SHP77 (cell line): ENCODE measurements at regions not wholly inside any gene's neighbourhood (a gene's known extent, or its start where the extent isn't known, plus 50 kb on each side); places are given as distances from the start of the nearest gene placed in this dataset.

Source experiments
- DNase-seq, 2 experiments: peaks; one replicate each; lab custom pipeline; 2025; lab: John Stamatoyannopoulos, UW

DNA sequence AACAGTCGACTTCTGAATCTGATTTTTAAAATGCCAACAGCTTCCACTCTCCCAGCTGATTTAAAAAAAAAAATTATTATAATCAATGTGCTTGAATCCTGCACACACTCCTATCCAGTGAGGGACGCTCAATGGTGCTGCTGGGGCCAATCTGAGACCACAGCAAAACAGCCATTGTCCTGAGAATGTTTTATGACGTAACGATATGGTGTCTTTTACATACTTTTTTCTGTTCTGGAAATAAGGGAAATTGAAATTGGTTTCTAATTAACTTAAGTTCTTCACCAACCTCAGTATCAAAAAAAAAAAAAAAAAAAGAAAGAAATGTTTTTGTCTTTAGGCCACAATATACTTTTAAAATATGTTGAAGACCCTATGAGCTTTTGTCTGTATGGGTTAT is 66.1 kb upstream of the SOX1 start:
- no peak for DNase-seq

DNA sequence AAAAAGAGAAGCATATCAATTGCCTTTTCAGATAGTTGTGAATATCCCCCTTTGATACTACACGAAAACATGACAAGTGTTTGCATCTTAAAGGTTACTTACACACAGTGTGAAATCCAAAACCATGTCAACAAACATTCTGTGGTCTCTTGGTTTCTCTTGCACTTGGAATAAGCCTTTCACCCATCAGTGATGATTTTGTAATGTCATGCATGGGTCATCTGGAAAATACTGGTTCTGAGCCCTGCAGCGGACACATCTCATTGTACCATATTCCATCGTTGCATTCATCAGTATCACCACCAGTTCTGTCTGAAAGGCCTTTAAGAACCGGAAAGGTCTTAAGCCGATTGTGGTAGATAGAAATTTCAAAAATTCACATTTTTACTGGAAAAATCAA is 65.4 kb upstream of the SOX1 start:
- DNase-seq = no peak

DNA sequence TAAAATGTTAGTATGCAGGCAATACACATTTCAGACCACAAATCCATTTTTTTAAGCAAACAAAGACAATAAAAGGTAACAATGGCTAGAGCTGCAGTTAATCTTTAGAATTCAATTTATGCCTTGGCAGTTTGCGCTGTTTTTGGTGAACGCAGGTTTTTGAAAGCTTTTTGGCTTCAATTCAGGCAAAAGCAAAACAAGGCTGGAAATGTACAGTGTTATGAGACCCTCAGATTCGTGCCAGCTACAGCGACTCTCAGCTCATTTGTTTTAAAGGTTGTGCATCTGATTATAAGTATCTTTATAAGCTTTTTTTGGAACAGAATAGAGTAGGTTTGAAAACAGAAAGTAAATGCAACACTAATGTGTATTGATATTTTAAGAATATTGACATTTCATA is 63.6 kb upstream of the SOX1 start:
- DNase-seq = no peak

DNA sequence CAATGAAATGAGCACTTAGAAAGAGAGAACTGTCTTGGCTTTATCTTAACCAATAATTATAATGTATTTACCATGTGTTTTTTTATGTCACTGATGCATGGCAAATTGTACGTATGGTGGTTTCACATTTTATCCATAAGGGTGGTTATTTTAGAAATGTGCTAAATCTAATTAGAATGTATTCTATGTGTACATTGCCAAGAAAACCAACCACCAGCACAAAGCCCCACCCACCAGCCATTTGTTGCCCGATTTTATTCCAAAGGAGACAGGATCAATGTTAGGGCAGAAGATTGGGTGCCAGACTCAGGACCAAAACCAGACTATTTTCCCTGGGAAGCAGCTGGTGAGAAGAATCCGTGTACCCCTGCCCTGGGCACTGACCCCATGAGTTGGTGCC is 63.0 kb upstream of the SOX1 start:
- no peak for DNase-seq

DNA sequence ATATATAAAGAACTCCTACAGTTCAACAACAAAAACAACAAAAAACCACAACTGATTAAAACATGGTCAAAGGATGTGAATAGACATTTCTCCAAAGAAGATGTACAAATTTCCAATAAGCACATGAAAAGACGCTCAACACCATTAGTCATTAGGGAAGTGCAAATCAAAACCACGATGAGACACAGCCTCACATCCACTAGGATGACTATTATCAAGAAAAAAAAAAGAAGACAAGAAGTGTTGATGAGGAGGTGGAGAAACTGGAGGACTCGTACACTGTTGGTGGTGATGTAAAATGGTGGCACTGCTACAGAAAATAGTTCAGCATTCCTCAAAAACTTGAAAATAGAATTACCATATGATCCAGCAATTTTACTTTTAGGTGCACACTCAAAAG is 61.0 kb upstream of the SOX1 start:
- no peak for DNase-seq

DNA sequence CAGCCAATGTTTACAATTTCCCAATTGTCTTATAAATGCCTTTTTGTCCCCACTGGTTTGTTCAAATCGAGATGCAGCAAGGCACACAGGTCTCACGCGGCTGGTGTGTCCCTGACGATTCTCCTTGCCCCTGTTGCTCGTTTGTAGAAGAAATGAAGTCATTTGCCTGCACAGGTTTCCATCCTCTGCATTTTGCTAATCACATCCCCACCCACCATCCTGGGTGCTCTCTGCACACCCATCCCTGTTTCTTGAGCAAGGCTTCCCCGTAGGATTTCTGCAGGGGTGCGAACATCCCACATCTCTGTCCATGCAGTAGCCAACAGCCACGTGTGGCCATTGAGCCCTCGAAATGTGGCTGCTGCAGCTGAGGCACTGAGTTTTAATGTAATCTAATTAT is 59.8 kb upstream of the SOX1 start:
- no peak for DNase-seq

DNA sequence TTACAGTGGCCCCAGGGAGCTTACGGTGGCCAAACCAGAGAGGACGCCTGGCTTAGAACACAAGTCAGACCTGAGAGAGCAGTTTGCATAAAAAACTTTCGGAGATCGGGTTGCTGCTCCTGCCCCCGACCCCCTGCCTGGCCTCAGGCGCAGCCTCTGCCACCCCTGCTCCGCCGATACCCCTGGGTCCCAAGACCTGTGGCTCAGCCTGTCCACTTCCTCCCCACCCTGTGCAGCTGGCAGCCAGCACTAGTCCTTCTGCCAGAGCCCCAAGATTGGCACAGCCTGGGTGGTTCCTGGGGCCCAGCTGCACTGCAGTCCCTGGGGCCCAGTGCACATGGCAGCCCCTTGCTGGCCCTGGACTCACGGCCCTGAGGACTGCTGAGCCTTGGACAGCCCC is 56.2 kb upstream of the SOX1 start:
- DNase-seq = no peak

DNA sequence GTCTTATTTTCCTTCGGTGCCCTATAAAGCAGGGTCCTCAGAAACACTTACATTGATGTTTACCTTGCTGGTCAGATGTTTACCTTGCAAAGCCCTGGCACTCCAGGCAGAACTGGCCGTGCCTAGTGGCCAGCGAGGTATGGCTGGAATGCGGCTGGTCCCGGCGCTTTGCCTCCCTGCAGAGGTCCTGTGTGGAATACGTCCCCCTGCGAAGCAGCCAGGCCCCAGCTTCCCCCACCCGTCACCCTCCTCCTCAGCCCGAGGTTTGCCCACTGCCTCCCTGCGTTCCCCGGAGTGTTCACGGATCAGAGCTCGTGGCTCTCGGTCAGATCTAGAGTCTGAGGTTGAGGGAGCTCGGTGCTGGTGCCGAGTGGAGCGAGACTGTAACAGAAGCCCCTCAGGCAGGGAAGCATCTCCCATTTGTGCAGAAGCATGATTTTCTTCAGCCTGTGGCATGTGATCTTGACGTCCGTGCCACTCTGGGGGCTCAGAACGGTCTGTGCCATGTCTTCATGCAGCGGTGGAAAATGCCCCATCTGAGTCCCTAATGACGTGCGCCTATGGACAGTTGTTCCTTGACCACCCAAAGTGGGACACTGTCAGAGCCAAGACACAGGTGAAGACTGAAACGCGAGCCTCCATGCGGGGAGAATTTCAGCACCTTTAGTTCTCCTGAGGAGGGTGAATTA is 54.8 kb upstream of the SOX1 start:
- no peak for DNase-seq

DNA sequence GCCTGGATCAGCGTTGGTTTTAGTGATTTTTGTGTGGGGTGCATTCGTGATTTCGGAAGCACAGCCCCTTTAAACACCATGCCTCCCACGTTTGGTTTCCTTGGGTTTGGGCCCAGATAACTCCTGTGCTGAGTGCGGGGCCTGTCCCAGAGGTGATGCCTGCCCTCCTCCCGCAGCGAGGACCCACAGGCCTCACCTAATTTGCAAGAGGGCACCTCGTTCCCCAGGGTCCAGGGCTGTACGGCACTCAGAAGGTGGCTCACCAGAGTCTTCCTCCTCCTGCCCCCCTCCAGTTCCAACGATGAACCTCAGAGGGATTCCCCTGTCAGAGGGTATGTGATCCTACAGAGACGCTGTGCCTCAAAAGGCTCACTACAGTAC is 54.3 kb upstream of the SOX1 start:
- DNase-seq = no peak

DNA sequence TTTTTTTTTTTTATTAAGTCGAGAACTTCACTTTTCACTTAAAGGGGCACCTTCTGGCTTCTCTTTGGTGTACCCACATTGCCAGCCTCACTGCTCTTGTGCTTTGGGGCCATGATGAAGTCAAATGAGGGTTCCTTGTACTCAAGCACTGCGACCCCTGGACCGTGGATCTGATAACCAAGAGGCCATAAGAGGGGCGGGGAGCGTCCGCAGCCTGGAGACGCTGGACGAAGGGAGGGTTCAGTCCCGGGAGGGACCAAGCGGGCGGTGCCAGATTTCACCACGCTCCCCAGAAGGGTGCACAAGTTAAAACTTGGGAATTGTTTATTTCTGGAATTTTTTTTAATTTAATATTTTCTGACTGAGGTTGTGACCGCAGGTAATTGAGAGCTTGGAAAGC is 53.3 kb upstream of the SOX1 start:
- no peak for DNase-seq

DNA sequence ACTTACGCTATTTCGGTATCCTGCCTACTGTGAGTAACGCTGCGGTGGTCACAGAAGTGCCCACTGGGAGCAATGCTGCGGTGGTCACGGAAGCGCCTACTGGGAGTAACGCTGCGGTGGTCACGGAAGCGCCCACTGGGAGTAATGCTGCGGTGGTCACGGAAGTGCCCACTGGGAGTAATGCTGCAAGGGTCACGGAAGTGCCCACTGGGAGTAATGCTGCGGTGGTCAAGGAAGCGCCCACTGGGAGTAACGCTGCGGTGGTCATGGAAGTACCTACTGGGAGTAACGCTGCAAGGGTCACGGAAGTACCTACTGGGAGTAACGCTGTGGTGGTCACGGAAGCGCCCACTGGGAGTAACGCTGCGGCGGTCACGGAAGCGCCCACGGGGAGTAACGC is 52.1 kb upstream of the SOX1 start:
- no peak for DNase-seq
